Midbrain (tissue), 1 donor: ENCODE measurements at regions not wholly inside any gene's neighbourhood (a gene's known extent, or its start where the extent isn't known, plus 50 kb on each side); places are given as distances from the start of the nearest gene placed in this dataset.
"Not testable (repeated sequence)": the region's sequence is repeated elsewhere in the genome, so short reads cannot be mapped to it uniquely, and the experiment has no call there.

Experiments
- DNase-seq: peaks from one replicate; lab custom pipeline; 2025; lab: John Stamatoyannopoulos, UW

DNA sequence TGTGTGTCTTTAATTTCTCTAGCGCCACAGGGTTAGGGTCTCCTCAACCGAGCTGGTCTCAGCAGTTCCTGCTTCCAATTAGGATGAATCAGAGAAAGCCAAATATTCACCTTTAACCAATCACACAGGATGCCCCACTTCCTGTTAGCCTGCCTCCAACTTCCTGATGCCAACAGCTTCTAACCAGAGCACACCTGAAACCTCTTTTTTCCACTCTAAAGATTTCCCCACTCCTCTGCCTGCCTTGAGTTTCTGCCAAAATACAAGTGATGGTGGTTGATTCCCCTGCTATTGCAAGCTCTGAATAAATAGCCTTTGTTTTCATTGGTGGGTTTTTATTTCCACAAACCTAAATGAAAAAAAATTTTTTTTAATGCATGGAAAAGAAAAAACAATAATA lies 144.7 kb upstream of the UST start:
- no peak for DNase-seq

GRCh38 chr6:148608199-148608951 lies 138.5 kb upstream of the UST start:
- no peak for DNase-seq

- DNase-seq = no peak
Observed at GRCh38 chr6:148611213-148611612, 135.6 kb upstream of the UST start.

GRCh38 chr6:148612043-148612442 lies 134.8 kb upstream of the UST start:
- no peak for DNase-seq

DNA sequence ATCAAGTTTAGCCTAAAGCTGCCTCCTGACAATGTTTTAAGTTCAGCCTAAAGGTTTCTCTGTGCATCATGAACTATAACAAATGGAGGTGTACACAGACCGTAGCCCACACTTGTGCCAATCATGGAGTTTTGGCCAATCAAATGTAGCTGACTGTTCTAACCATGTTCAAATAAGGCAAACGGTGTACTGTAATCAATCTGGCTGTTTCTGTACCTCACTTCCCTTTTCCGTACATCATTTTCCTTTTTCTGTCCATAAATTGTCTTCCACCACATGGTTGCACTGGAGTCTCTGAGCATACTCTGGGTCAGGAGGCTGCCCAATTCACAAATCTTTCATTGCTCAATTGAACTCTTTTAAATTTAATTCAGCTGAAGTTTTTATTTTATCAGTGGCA lies 132.2 kb upstream of the UST start:
- no peak for DNase-seq

DNA sequence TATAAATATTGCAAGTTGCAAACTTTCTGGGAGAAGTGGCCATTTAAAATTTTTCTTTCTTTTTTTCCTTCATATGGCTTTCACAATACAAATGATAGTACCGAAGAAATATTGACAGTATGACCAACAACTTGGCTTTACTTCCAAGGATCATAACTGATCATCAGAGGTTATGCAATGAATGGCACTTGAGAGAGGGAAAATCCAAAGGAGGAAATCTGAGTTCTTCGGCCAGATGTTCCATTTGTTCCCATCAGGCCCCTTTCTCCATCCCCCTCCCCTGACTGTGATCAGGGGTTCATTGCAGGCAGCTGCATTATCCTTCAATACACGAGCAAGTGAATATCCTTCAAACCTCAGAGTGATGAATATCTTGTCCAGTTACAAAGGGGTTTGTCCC lies 130.0 kb upstream of the UST start:
- no peak for DNase-seq

DNA sequence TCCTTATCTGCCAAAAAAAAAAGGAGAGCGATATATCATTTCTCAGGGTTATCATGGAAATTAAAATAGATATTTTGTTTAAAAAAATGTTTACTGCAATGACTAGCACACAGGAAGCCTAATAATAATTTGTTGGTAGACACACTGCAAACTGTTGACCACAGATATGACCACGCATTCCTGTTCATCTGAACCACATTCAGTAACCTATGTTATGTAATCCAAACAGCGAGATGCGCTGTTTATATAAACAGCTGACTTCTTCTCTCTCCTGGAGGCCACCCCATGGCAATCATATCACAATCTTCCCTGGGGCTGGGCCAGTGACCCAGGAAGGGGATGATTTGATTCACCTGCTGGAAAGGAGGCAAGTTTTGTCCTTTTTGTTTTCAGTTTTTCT lies 129.3 kb upstream of the UST start:
- DNase-seq = no peak

DNA sequence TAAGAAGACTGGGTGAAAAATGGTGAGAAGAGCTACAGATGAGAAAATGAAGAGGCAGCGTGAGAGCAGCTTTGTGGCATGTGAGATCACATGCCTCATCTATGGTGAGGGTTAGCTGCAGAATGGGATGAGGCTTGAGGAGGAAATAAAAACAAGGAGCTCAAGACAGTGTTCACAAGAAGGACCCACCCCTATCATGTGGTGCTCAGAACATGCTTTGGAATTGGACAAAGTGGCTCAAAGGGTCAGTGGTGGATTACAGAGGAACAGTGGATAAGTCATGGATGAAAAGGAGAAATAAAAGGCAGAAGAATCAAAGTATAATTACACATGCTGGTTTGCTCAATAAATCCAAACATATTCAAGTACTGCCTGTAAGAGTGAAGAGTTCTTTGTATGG lies 126.9 kb upstream of the UST start:
- no peak for DNase-seq

DNA sequence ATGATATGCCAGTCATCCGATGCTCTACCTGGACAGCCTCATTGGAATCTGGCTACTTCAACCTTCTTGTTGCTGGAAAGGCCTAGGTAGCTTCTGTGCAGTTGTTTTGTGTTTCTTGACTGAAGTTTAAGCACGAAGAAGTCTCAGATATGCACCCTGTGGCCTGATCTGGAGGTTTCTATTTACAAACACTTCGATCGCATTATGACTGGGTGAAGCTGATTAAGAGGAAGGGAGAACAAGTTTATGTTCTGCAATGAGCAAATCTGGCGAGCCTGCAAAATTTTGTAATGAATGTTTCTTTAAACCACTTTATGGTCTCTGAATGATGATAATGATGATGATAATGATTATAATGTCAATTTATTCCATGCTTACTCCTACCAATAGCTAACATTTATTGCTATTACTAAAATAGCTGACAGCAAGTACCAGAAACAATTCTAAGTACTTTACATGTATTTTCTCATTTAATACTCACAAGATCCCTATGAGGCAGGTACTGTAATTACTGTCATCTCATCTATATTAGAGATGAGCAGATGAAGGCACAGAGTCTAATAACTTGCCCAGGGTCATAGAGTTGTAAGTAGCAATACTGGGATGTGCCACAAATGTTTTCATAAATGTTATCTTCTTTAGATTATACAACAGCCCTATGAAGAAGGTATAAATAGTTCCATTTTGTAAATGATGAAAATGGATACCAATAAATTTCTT lies 126.1 kb upstream of the UST start:
- DNase-seq = no peak

DNA sequence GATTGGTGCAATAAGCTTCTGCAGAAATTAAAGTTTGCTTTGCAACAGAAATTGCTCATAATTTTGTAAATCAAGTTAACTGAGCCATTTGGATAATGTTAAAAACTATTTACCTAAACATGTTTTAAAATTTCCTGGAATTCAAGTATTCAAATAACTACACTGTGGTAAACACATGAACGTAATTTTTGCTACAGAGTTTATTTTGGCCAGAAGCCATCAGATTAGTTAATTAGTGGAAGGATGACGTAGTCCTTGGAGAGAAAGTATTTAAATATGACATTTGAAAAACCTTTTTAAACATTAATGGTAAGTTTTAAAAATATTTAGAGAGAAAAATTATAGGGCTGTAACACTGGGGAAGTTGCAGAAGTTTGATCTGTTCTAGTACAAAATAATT lies 121.2 kb upstream of the UST start:
- no peak for DNase-seq

DNA sequence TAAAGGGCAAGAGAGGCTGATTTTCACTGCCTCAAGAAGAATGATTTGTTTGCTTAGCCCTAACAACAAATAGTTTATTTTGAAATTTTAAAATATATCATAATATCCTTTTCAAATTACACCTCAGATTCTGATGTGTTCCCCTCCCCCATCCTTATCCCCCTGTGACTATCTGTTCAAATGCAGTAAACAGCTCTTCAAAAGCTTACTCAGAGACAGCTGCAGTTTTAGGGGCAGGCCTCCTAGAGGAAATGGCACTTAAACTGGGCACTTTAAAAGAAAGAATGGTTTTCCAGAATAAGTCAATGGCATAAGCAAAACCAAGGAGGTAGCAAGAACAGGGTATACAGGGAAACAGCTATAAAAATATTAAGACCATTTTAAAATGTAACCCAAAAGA lies 118.6 kb upstream of the UST start:
- DNase-seq = no peak

- no peak for DNase-seq
Observed at GRCh38 chr6:148629181-148629580, 117.6 kb upstream of the UST start.

DNA sequence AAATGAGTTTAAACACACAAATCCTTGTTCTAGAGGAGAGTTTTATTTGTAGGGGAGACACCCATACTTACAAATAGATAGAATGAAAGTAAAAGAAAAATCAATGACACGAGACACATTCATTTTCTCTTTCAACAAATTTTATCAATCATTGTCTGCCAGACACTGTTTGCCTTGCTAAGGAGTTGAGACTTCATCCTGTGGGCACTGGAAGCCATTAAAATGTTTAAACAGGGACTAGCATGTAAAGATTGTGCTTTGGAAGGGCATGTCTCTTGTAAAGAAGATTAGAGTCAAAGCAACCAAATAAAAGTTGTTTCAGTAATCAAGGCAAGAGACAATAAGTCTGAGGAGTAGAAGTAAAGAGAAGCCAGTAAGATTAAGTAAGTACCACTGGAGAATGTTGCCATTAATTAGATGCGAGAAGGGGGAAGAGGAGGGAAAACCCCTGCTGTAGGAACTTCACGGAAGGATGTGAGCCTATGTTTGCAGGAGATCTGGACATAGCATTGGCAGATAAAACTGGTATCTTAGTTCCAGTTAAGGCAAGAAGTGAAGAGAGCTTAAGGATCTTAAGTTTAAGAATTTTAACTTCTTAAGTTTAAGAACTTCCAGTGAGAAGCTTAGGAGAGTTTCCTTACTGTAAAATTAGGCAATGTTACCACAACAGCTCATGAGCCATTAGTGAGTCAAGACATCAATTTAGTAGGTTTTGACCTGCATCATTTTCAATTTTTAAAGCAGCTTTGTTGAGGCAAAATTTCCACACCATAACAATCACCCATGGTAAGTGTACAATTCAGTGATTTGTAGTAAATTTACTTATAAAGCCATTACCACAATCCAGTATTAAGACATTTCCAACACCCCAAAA lies 117.0 kb upstream of the UST start:
- DNase-seq = no peak

DNA sequence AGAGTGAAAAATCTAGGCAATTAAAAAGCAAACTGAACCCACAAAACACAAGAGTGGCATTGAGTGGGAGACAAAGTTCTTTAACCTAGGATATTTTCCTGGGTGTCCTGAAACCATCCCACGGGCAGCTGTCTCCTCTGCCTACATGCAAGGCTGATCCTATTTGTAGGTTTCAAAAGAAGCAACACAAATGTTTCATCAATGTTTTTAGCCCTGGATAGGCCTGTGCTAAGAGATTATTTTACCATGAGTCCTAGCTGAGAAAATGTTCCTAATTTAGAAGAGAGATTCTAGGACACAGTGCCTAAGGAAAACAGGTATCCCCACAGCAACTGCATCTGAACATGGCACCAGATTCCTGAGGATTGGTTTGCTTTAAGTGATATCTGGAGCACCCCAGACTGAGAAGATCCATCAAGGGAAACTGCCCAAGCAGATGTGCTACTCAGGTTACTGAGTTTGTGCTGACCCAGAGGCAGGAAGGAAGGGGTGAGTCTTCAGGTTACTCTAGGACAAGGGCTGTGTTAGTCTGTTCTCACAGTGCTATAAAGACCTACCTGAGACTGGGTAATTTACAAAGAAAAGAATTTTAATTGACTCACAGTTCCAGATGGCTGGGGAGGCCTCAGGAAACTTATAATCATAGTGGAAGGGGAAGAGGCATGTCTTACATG lies 111.6 kb upstream of the UST start:
- DNase-seq = no peak

DNA sequence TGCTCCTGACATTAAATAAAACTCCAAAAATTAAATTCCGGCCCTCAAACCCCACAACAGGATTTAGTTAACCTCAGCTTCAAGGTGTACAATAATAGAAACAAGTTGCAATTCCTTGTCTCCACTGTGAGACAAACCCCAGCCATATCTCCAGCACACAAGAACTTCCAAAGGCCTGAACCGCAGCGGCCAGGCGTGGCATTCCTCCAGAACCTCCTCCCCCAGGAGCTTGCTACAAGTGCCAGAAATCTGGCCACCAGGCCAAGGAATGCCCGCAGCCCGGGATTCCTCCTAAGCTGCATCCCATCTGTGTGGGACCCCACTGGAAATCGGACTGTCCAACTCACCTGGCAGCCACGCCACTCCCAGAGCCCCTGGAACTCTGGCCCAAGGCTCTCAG lies 105.0 kb upstream of the UST start:
- not testable (repeated sequence) for DNase-seq

DNA sequence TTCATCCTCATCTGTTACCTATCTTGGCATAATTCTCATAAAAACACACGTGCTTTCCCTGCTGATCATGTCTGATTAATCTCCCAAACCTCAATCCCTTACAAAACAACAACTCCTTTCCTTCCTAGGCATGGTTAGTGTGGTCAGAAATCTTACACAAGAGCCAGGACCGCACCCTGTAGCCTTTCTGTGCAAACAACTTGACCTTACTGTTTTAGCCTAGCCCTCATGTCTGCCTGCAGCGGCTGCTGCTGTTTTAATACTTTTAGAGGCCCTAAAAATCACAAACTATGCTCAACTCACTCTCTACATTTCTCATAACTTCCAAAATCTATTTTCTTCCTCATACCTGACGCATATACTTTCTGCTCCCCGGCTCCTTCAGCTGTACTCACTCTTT lies 103.6 kb upstream of the UST start:
- DNase-seq = not testable (repeated sequence)

GRCh38 chr6:148645049-148645448 lies 101.8 kb upstream of the UST start:
- not testable (repeated sequence) for DNase-seq

GRCh38 chr6:148648754-148649453 lies 97.9 kb upstream of the UST start:
- no peak for DNase-seq

DNA sequence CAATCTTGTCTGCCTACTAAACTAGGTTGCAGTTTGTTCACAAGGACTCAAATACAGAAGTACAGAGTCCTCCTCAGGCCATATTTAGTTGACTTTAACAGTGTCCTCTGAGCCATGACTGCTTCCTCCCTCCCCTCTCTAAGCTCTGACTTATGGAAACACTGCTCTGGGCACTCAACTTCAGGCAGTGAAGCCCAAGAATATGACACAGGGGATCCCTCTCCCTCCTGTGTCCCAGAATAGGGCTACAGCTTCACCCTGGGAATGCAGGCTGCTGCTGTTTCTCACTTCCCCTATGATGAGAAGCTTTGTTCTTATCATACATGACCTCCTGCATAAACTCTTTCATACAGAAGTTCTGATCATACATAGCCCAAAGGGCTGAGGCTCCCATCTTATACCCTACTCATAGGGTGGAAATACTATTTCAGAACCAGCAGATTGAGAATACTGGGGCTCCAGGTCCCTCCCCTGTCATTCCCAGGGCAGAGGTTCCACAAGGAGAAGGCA lies 97.3 kb upstream of the UST start:
- DNase-seq = no peak

DNA sequence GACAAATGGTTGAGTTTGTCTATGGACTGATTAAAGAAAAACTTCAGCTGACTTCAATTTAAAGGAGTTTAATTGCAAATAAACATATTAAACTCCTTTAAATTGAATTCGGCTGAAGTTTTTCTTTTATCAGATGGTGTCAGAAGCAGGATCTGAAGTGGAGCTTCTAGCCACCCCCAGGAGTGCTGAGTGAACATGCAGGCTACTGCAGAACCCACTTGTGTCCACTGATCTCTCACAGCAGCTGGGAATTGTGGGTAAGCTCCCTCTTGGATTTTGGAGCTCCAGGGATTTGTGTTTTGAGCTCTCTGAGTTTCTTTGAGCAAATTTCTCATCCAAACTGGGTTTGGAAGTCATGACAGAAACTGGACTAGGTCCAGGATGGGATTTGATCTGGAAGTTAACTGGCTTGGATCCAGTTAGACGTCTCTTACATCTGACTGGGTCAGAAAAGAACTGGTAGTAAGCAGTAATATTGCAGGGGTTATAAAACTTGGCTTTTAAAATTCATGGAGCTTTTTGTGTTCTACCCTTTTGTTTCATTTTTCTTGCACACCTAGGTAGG lies 95.8 kb upstream of the UST start:
- no peak for DNase-seq

DNA sequence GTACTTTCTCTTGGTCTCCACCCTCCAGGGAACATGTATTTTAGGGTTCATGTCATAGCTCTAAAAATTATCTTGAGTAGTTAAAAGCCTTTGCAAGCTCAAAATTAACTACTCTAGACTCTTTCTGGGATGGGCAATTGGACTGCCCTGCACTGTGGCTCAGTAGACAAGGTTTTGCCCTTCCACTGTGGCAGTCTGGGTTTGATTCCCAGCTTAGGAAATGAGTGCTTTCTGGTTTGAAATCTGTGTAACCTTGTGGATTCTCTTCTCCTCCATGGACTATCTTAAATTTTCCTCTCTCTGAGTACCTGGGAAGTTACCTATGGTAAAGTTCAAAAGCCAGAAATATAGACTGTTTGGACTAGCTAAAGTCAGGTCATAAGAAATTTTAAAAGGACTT lies 94.6 kb upstream of the UST start:
- no peak for DNase-seq
